ENCODE measurements at regions not wholly inside any gene's neighbourhood (a gene's known extent, or its start where the extent isn't known, plus 50 kb on each side); places are given as distances from the start of the nearest gene placed in this dataset.

DNA sequence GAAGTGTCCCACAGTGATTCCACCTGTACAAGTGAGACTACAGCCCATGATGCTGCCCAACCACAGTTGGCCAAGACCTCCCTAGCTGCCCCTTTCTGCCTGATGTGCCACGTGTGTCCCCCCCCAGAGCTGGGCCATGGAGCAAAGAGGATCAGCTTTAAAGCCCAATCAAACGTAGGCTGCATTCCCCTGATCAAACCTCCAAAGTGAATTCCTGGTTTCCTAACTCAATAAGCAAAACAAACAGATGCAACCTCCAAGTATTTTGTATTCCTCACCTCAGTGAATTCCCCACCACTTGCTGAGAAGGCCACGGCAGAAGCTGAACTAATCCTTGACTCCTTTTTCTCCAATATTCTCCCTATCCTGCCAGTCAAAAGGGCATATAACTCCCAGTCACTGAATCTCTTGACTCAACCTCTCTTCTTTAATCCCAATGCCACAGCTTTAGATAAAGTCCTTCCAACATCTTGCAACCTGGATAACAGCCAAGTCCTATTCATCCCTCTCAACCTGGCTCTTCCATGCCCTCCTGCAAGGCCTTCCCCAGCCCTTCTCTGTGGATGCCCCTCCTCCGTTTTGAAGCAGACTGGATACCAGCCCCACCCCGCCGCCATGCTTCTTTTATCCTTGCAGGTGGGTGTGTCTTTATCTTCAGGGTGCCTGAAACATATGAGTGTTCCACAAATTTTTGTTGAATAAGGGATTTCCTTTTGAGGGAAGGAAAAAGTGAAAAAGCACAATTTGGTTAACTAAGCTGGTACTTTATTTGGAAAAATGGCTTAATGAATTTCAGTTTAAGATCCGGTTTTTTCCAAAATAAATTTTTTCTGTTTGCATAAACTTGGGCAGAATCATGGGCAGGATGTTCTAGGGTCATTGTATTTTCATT lies 285.2 kb upstream of the MKLN1 start:
- ChIA-PET CTCF (interaction anchor here (0.7 to 7.6 kb wide), 6 partner anchors 9 to 145 kb away, joined by 3 to 131 read pairs (median 10); no protein-coding TSS in a partner anchor), POLR2A (interaction anchor here (0.7 kb wide), 1 partner anchor 38 kb away, joined by 3 read pairs; no protein-coding TSS in a partner anchor)
- Histone ChIP-seq H3K4me1 (ENCODE audit: control insufficient read depth in 2 of 2, insufficient read depth in 2 of 2, low read length in 2 of 2) (peaks cover 5 to 15% of the 10 kb centered on the region in 2 donors), H3K79me2 (ENCODE audit: control insufficient read depth, insufficient read depth, low read length) (peaks cover 98% of the 10 kb centered on the region), H2AFZ (ENCODE audit: insufficient read depth, low read depth, low read length, poor library complexity, severe bottlenecking) (no peak overlapping the region), H3K9ac (ENCODE audit: low read length) (no peak overlapping the region), H3K36me3 (replicated peaks in 1 of 2; ENCODE audit: control extremely low read depth in 1 of 2, control insufficient read depth in 1 of 2, extremely low read depth in 1 of 2, insufficient read depth in 2 of 2, low read length in 1 of 2) (peaks cover 0 to 25% of the 10 kb centered on the region in 2 experiments), H4K20me1 (ENCODE audit: control insufficient read depth, insufficient read depth, low read length, poor library complexity, severe bottlenecking) (peaks cover 66% of the 10 kb centered on the region), H3K4me2 (replicated peaks; ENCODE audit: low read depth, low read length, poor library complexity, severe bottlenecking) (no peak overlapping the region), H3K9me3 (ENCODE audit: control extremely low read depth in 1 of 3, control insufficient read depth in 2 of 3, insufficient read depth in 1 of 3, low read length in 2 of 3) (peaks cover 0 to 8% (median 5%) of the 10 kb centered on the region in 3 donors), H3K4me3 (ENCODE audit: control extremely low read depth in 1 of 5, extremely low read depth in 1 of 5, insufficient read depth in 1 of 5, low read depth in 2 of 5, low read length in 4 of 5) (no peak overlapping the region), H3K27ac (ENCODE audit: low read length in 2 of 2) (no peak overlapping the region), H3K27me3 (replicated peaks in 1 of 4; ENCODE audit: control extremely low read depth in 1 of 4, control insufficient read depth in 3 of 4, insufficient read depth in 4 of 4, low read length in 3 of 4) (no peaks in the 10 kb centered on the region)
- TF ChIP-seq EZH2 (IDR thresholded peaks at IDR 0.05; ENCODE audit: borderline replicate concordance, insufficient read depth, low read depth, low read length, poor library complexity, severe bottlenecking): no peak
- TF ChIP-seq, protein P1, sequence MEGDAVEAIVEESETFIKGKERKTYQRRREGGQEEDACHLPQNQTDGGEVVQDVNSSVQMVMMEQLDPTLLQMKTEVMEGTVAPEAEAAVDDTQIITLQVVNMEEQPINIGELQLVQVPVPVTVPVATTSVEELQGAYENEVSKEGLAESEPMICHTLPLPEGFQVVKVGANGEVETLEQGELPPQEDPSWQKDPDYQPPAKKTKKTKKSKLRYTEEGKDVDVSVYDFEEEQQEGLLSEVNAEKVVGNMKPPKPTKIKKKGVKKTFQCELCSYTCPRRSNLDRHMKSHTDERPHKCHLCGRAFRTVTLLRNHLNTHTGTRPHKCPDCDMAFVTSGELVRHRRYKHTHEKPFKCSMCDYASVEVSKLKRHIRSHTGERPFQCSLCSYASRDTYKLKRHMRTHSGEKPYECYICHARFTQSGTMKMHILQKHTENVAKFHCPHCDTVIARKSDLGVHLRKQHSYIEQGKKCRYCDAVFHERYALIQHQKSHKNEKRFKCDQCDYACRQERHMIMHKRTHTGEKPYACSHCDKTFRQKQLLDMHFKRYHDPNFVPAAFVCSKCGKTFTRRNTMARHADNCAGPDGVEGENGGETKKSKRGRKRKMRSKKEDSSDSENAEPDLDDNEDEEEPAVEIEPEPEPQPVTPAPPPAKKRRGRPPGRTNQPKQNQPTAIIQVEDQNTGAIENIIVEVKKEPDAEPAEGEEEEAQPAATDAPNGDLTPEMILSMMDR (IDR thresholded peaks at IDR 0.05): no peak
- no peak for DNase-seq
- no peak for ATAC-seq (ENCODE audit: low read depth)
- intact Hi-C loops (cut with micrococcal nuclease): no loop called here
- peaks cover 56% of the 10 kb centered on the region for H3K4me1 Mint-ChIP-seq
- WGBS (ENCODE audit: insufficient coverage): 90% methylated on average over 6 of the region's 7 CpGs
- peaks cover 8% of the 10 kb centered on the region for H3K9me3 Mint-ChIP-seq (ENCODE audit: insufficient read depth)
- no peak overlapping the region for H3K4me3 Mint-ChIP-seq
- H3K27ac Mint-ChIP-seq: peak overlapping the region; percentile 11
- H3K27me3 Mint-ChIP-seq: no peaks in the 10 kb centered on the region

DNA sequence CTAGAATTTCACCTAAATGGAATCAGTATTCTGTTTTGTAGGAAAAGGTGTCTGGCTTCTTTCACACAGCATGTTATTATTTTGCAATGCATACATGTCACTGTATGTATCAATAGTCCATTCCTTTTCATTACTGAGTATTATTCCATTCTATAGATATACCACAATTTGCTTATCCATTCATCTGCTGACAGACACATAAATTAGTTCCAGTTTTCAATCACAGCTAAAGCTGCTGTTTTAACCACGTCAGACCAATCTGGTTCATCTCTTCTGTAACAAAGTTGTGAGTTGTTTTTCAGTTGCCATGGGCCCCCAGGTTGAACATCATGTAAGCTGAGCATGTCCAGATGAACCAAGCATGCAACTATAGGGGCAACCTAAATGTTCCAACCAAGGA lies 282.1 kb upstream of the MKLN1 start:
- peaks cover 63% of the 10 kb centered on the region for H3K4me1 Mint-ChIP-seq

More for the DNA sequence above, 282.1 kb upstream of the MKLN1 start:
- ATAC-seq (ENCODE audit: low read depth): no peak
- Mint-ChIP-seq H3K27me3 (no peaks in the 10 kb centered on the region), H3K27ac (no peak overlapping the region), H3K4me3 (no peak overlapping the region), H3K9me3 (ENCODE audit: insufficient read depth) (peaks cover 8% of the 10 kb centered on the region)
- Histone ChIP-seq H3K9me3 (ENCODE audit: control extremely low read depth in 1 of 3, control insufficient read depth in 2 of 3, insufficient read depth in 1 of 3, low read length in 2 of 3) (peaks cover 0 to 8% (median 5%) of the 10 kb centered on the region in 3 donors), H3K4me1 (ENCODE audit: control insufficient read depth in 2 of 2, insufficient read depth in 2 of 2, low read length in 2 of 2) (peaks cover 17 to 24% of the 10 kb centered on the region in 2 donors), H3K27ac (ENCODE audit: low read length in 2 of 2) (peak overlapping the region in 1 of 2 donors; percentile 49), H3K79me2 (ENCODE audit: control insufficient read depth, insufficient read depth, low read length) (peaks cover 98% of the 10 kb centered on the region), H3K27me3 (replicated peaks in 1 of 4; ENCODE audit: control extremely low read depth in 1 of 4, control insufficient read depth in 3 of 4, insufficient read depth in 4 of 4, low read length in 3 of 4) (no peaks in the 10 kb centered on the region), H3K9ac (ENCODE audit: low read length) (no peak overlapping the region), H3K4me2 (replicated peaks; ENCODE audit: low read depth, low read length, poor library complexity, severe bottlenecking) (no peak overlapping the region), H3K4me3 (ENCODE audit: control extremely low read depth in 1 of 5, extremely low read depth in 1 of 5, insufficient read depth in 1 of 5, low read depth in 2 of 5, low read length in 4 of 5) (no peak overlapping the region), H4K20me1 (ENCODE audit: control insufficient read depth, insufficient read depth, low read length, poor library complexity, severe bottlenecking) (peaks cover 83% of the 10 kb centered on the region), H3K36me3 (replicated peaks in 1 of 2; ENCODE audit: control extremely low read depth in 1 of 2, control insufficient read depth in 1 of 2, extremely low read depth in 1 of 2, insufficient read depth in 2 of 2, low read length in 1 of 2) (peaks cover 6 to 48% of the 10 kb centered on the region in 2 experiments), H2AFZ (ENCODE audit: insufficient read depth, low read depth, low read length, poor library complexity, severe bottlenecking) (no peak overlapping the region)
- CTCF ChIA-PET: interaction anchor here (1.0 to 1.9 kb wide), 3 partner anchors 63 to 287 kb away, joined by 3 to 10 read pairs (median 3); no protein-coding TSS in a partner anchor
- WGBS (ENCODE audit: insufficient coverage): no CpG with 5 or more reads among the region's 1 CpG
- TF ChIP-seq EZH2 (IDR thresholded peaks at IDR 0.05; ENCODE audit: borderline replicate concordance, insufficient read depth, low read depth, low read length, poor library complexity, severe bottlenecking): no peak
- TF ChIP-seq, protein P1 (IDR thresholded peaks at IDR 0.05): no peak
- POLR2A ChIA-PET: no interaction called here
- no peak for DNase-seq
- intact Hi-C loops (cut with micrococcal nuclease): no loop called here

Data from B cell (primary cell).